Neural cell (in vitro differentiated cells): ENCODE measurements at regions not wholly inside any gene's neighbourhood (a gene's known extent, or its start where the extent isn't known, plus 50 kb on each side); places are given as distances from the start of the nearest gene placed in this dataset.

Source experiments
- CTCF ChIP-seq: fragments of 450-650 bp; IDR thresholded peaks from 2 replicates; pipeline ENCODE4 v1.5.1; 2014; ENCODE audit warnings: antibody characterized with exemption, mild to moderate bottlenecking, moderate library complexity; ENCODE audit not compliant: poor library complexity, severe bottlenecking
- EP300 ChIP-seq: fragments of 450-650 bp; conservative IDR thresholded peaks from 2 replicates; pipeline ENCODE4 v1.6.1; 2014; ENCODE audit warnings: antibody characterized with exemption, mild to moderate bottlenecking, moderate library complexity; ENCODE audit not compliant: poor library complexity, severe bottlenecking
- EZH2 ChIP-seq: fragments of 200-600, 300-800 bp; shearing (Covaris generic), sonication (generic); IDR thresholded peaks from 2 replicates; pipeline ENCODE4 v1.6.1; 2014; ENCODE audit warnings: antibody characterized with exemption, low read length, borderline replicate concordance, mild to moderate bottlenecking; ENCODE audit not compliant: insufficient read depth, poor library complexity, severe bottlenecking
- MXI1 ChIP-seq: fragments of 450-650 bp; conservative IDR thresholded peaks from 2 replicates; pipeline ENCODE4 v1.6.1; 2014; ENCODE audit warnings: antibody characterized with exemption, mild to moderate bottlenecking; ENCODE audit not compliant: poor library complexity, severe bottlenecking
- POLR2AphosphoS5 ChIP-seq: IDR thresholded peaks from 2 replicates; pipeline ENCODE4 v1.6.1; 2012
- RAD21 ChIP-seq: fragments of 450-650 bp; conservative IDR thresholded peaks from 2 replicates; pipeline ENCODE4 v1.6.1; 2014; ENCODE audit warnings: antibody characterized with exemption, mild to moderate bottlenecking, moderate library complexity
- REST ChIP-seq: IDR thresholded peaks from 2 replicates; pipeline ENCODE4 v1.6.1; 2012; ENCODE audit warnings: borderline replicate concordance
- SMC3 ChIP-seq: fragments of 450-650 bp; conservative IDR thresholded peaks from 2 replicates; pipeline ENCODE4 v1.6.1; 2014; ENCODE audit warnings: antibody characterized with exemption, mild to moderate bottlenecking, moderate library complexity; ENCODE audit not compliant: poor library complexity
- TAF1 ChIP-seq: IDR thresholded peaks from 2 replicates; pipeline ENCODE4 v1.6.1; 2012; ENCODE audit warnings: low read depth

GRCh38 chr4:126752126-126752525, 880.6 kb upstream of the INTU start:
- TF ChIP-seq CTCF (no peak), REST (no peak), EZH2 (no peak), RAD21 (no peak), POLR2AphosphoS5 (no peak), EP300 (no peak), SMC3 (no peak), TAF1 (no peak), MXI1 (no peak)
